PFSK-1 (cell line): ENCODE measurements at regions not wholly inside any gene's neighbourhood (a gene's known extent, or its start where the extent isn't known, plus 50 kb on each side); places are given as distances from the start of the nearest gene placed in this dataset.

Experiments used
- POLR2AphosphoS5 ChIP-seq: IDR thresholded peaks from 2 replicates; pipeline ENCODE4 v1.6.1; 2012; ENCODE audit warnings: low read depth, mild to moderate bottlenecking, control low read depth, low read length, moderate library complexity
- SIN3A ChIP-seq: IDR thresholded peaks from 2 replicates; pipeline ENCODE4 v1.6.1; 2012; ENCODE audit warnings: mild to moderate bottlenecking, low read length, moderate library complexity, borderline replicate concordance; ENCODE audit not compliant: insufficient read depth
- TAF1 ChIP-seq: IDR thresholded peaks from 2 replicates; pipeline ENCODE4 v1.6.1; 2012; ENCODE audit warnings: low read length, control low read depth, borderline replicate concordance; ENCODE audit not compliant: insufficient read depth
- TF ChIP-seq, protein P1 (sequence below), 2 experiments: IDR thresholded peaks; 2 replicates each; pipeline versions ENCODE4 v1.6.1 to v1.8.0; 2011 to 2012; ENCODE audit warnings: low read depth in 2 of 2, low read length in 2 of 2, control low read depth in 1 of 2, inconsistent platforms in 1 of 2, mild to moderate bottlenecking in 1 of 2, moderate library complexity in 1 of 2; ENCODE audit not compliant: insufficient read depth in 1 of 2

DNA sequence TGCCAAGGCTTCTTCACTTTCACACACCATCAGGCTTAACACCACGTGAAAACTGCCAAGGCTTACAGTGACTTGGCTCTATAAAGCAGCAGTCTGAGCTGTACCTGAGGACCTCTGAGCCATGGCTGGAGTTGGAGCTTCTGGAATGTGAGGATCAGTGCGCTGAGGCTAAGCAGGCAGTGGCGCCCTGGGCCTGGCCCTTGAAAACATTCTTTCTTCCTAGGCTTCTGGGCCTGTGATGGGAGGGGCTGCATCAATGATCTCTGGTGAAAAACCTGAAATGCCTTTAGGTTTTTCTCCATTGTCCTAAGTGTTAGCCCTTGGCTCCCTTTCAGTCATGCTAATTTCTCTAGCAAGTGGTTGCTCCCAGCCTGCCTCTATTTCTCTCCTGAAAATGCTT lies 192.5 kb upstream of the PCDH20 start:
- TF ChIP-seq POLR2AphosphoS5 = no peak
- TF ChIP-seq, protein P1, sequence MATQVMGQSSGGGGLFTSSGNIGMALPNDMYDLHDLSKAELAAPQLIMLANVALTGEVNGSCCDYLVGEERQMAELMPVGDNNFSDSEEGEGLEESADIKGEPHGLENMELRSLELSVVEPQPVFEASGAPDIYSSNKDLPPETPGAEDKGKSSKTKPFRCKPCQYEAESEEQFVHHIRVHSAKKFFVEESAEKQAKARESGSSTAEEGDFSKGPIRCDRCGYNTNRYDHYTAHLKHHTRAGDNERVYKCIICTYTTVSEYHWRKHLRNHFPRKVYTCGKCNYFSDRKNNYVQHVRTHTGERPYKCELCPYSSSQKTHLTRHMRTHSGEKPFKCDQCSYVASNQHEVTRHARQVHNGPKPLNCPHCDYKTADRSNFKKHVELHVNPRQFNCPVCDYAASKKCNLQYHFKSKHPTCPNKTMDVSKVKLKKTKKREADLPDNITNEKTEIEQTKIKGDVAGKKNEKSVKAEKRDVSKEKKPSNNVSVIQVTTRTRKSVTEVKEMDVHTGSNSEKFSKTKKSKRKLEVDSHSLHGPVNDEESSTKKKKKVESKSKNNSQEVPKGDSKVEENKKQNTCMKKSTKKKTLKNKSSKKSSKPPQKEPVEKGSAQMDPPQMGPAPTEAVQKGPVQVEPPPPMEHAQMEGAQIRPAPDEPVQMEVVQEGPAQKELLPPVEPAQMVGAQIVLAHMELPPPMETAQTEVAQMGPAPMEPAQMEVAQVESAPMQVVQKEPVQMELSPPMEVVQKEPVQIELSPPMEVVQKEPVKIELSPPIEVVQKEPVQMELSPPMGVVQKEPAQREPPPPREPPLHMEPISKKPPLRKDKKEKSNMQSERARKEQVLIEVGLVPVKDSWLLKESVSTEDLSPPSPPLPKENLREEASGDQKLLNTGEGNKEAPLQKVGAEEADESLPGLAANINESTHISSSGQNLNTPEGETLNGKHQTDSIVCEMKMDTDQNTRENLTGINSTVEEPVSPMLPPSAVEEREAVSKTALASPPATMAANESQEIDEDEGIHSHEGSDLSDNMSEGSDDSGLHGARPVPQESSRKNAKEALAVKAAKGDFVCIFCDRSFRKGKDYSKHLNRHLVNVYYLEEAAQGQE (IDR thresholded peaks at IDR 0.05; ENCODE audit: insufficient read depth in 1 of 2, low read depth in 2 of 2, low read length in 2 of 2) = no peak
- TF ChIP-seq SIN3A = no peak
- no peak for TF ChIP-seq TAF1
